Esophagus squamous epithelium (tissue), 5 donors: ENCODE measurements at regions not wholly inside any gene's neighbourhood (a gene's known extent, or its start where the extent isn't known, plus 50 kb on each side); places are given as distances from the start of the nearest gene placed in this dataset.
"Not testable (repeated sequence)": the region's sequence is repeated elsewhere in the genome, so short reads cannot be mapped to it uniquely, and the experiment has no call there.

Experiments
- DNase-seq: peaks from one replicate; lab custom pipeline; 2025; lab: John Stamatoyannopoulos, UW
- H3K27ac ChIP-seq, 4 donors: fragments of 200-600 bp; sonication (generic); one replicate each; pipeline ENCODE4 v1.5.1; 2016 to 2019; ENCODE audit warnings: mild to moderate bottlenecking in 1 of 4
- H3K27me3 ChIP-seq, 4 donors: fragments of 200-600 bp; sonication (generic); 1 replicate in 3 of 4; 2 replicates in 1 of 4; pipeline versions ENCODE4 v1.5.1 to v1.6.0; 2017 to 2021; ENCODE audit warnings: antibody characterized with exemption in 1 of 4
- H3K36me3 ChIP-seq, 3 donors: fragments of 200-600 bp; sonication (generic); one replicate each; pipeline ENCODE4 v1.5.1; 2016 to 2019
- H3K4me1 ChIP-seq, 3 donors: fragments of 200-600 bp; sonication (generic); one replicate each; pipeline ENCODE4 v1.5.1; 2017 to 2019
- H3K4me3 ChIP-seq, 4 donors: fragments of 200-600 bp; sonication (generic); 1 replicate in 3 of 4; 2 replicates in 1 of 4; pipeline ENCODE4 v1.5.1; 2016 to 2019; ENCODE audit warnings: mild to moderate bottlenecking in 2 of 4, moderate library complexity in 1 of 4
- H3K9me3 ChIP-seq, 3 donors: fragments of 200-600 bp; sonication (generic); one replicate each; pipeline ENCODE4 v1.5.1; 2016 to 2019
- POLR2A ChIP-seq, 4 donors: fragments of 450-650 bp; IDR thresholded peaks; one replicate each; pipeline ENCODE4 v1.6.1; 2017; ENCODE audit warnings: antibody characterized with exemption in 4 of 4, mild to moderate bottlenecking in 4 of 4, moderate library complexity in 3 of 4
- WGBS, 2 donors: methylation state at CpG; one replicate each; pipeline ENCODE4 v1.1.5; 2018; 5-methylcytosine and 5-hydroxymethylcytosine counted together
- intact Hi-C: fragments of 100-400 bp; cut with DNase I; formaldehyde crosslinking; loops from one replicate; pipeline ENCODE4 v1.15.0; 2022
- TF ChIP-seq, protein P1 (sequence below), 6 experiments: fragments of 450-650 bp in 4 of 6; fragments of 200-600 bp in 2 of 6; sonication (generic) in 2 of 6; IDR thresholded peaks; one replicate each; pipeline ENCODE4 v1.5.1; 2016 to 2019; ENCODE audit warnings: antibody characterized with exemption in 6 of 6, mild to moderate bottlenecking in 4 of 6, moderate library complexity in 4 of 6
- donor health status: DM: yes; HTN: yes; CAD: no.

DNA sequence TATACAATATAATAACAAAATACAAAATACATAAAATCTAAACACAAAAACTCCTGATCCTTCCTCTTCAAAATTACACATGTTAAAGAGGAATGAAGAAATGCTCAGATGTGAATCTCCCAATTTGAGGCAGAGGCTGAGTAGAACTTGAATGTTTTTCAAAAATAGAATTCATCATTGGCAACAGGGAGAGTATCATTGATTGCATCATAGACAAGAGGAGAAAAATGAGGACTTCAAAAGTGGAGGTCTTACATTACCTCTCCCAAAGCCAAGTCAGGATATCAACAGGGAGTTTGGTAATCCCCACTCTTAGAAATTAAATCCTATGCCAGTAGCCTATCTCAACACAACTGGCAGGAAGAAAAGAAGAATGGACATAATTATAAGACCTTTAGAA, 2023.9 kb upstream of the CELF4 start:
- Histone ChIP-seq H3K9me3 (no peaks in the 10 kb centered on the region), H3K36me3 (no peaks in the 10 kb centered on the region), H3K27me3 (no peaks in the 10 kb centered on the region), H3K27ac (no peak overlapping the region), H3K4me3 (no peak overlapping the region), H3K4me1 (peaks cover 0 to 2% (median 0%) of the 10 kb centered on the region in 3 donors)
- TF ChIP-seq, protein P1, sequence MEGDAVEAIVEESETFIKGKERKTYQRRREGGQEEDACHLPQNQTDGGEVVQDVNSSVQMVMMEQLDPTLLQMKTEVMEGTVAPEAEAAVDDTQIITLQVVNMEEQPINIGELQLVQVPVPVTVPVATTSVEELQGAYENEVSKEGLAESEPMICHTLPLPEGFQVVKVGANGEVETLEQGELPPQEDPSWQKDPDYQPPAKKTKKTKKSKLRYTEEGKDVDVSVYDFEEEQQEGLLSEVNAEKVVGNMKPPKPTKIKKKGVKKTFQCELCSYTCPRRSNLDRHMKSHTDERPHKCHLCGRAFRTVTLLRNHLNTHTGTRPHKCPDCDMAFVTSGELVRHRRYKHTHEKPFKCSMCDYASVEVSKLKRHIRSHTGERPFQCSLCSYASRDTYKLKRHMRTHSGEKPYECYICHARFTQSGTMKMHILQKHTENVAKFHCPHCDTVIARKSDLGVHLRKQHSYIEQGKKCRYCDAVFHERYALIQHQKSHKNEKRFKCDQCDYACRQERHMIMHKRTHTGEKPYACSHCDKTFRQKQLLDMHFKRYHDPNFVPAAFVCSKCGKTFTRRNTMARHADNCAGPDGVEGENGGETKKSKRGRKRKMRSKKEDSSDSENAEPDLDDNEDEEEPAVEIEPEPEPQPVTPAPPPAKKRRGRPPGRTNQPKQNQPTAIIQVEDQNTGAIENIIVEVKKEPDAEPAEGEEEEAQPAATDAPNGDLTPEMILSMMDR (IDR thresholded peaks at IDR 0.05), result no peak
- TF ChIP-seq POLR2A (IDR thresholded peaks at IDR 0.05), result no peak
- intact Hi-C loops, result no loop called here
- DNase-seq, result no peak

- no peaks in the 10 kb centered on the region for H3K36me3 ChIP-seq
- H3K27me3 ChIP-seq, result no peaks in the 10 kb centered on the region
- TF ChIP-seq, protein P1 (IDR thresholded peaks at IDR 0.05), result no peak
- TF ChIP-seq POLR2A (IDR thresholded peaks at IDR 0.05), result no peak
- H3K4me3 ChIP-seq, result no peak overlapping the region
- no peaks in the 10 kb centered on the region for H3K9me3 ChIP-seq
- 80 to 86% methylated on average over 1 of the region's 1 CpG for WGBS, 2 donors
- DNase-seq, result no peak
- no peak overlapping the region for H3K27ac ChIP-seq
- peaks cover 0 to 2% (median 0%) of the 10 kb centered on the region in 3 donors for H3K4me1 ChIP-seq
- intact Hi-C loops, result no loop called here
Measured at GRCh38 chr18:39587586-39587985, 2022.0 kb upstream of the CELF4 start.

- intact Hi-C loops, result no loop called here
- WGBS, 2 donors, result 65 to 80% methylated on average over 3 to 5 of the region's 5 CpGs
- no peaks in the 10 kb centered on the region for H3K36me3 ChIP-seq
Measured at GRCh38 chr18:39586741-39587140, 2021.1 kb upstream of the CELF4 start.

GRCh38 chr18:39574897-39575296, 2009.3 kb upstream of the CELF4 start:
- no peaks in the 10 kb centered on the region for H3K4me1 ChIP-seq
- H3K27ac ChIP-seq, result no peak overlapping the region
- H3K4me3 ChIP-seq, result no peak overlapping the region
- TF ChIP-seq, protein P1 (IDR thresholded peaks at IDR 0.05), result no peak
- TF ChIP-seq POLR2A (IDR thresholded peaks at IDR 0.05), result no peak
- DNase-seq, result no peak
- intact Hi-C loops, result no loop called here
- H3K27me3 ChIP-seq, result no peaks in the 10 kb centered on the region
- 61% methylated on average over 2 to 4 of the region's 4 CpGs for WGBS, 2 donors
- no peaks in the 10 kb centered on the region for H3K36me3 ChIP-seq
- no peaks in the 10 kb centered on the region for H3K9me3 ChIP-seq

More at GRCh38 chr18:39586741-39587140, 2021.1 kb upstream of the CELF4 start:
- H3K27ac ChIP-seq, result no peak overlapping the region
- no peak for DNase-seq
- H3K27me3 ChIP-seq, result no peaks in the 10 kb centered on the region
- H3K9me3 ChIP-seq, result no peaks in the 10 kb centered on the region
- H3K4me3 ChIP-seq, result no peak overlapping the region
- TF ChIP-seq POLR2A (IDR thresholded peaks at IDR 0.05), result no peak
- TF ChIP-seq, protein P1 (IDR thresholded peaks at IDR 0.05), result no peak
- peaks cover 0 to 2% (median 0%) of the 10 kb centered on the region in 3 donors for H3K4me1 ChIP-seq

DNA sequence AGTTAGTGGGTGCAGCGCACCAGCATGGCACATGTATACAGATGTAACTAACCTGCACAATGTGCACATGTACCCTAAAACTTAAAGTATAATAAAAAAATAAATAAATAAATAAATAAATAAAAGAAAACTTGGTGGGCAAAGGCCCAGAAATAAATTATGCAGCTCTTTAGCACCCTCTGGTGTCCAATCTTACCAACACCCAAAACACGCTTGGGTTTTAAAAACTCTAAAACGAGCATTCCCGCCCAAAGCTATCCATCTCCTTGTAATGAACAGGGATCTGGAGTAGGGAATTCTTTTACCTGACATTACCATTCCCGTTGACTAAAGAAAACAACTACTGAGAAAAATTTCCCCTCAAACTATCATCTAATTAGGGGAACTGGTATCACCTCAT, 2005.9 kb upstream of the CELF4 start:
- no peak overlapping the region for H3K4me3 ChIP-seq
- no peaks in the 10 kb centered on the region for H3K4me1 ChIP-seq
- DNase-seq, result no peak
- H3K27me3 ChIP-seq, result no peaks in the 10 kb centered on the region
- TF ChIP-seq, protein P1 (IDR thresholded peaks at IDR 0.05), result peak in 4 of 6 experiments; percentile 28 to 45 (median 36)
- no peak for TF ChIP-seq POLR2A (IDR thresholded peaks at IDR 0.05)
- intact Hi-C loops, result no loop called here
- H3K27ac ChIP-seq, result no peak overlapping the region
- no peaks in the 10 kb centered on the region for H3K36me3 ChIP-seq
- no peaks in the 10 kb centered on the region for H3K9me3 ChIP-seq
- 78 to 88% methylated on average over 5 of the region's 5 CpGs for WGBS, 2 donors

GRCh38 chr18:39565551-39566230, 2000.1 kb upstream of the CELF4 start:
- H3K4me3 ChIP-seq, H3K9me3 ChIP-seq, H3K36me3 ChIP-seq, DNase-seq, H3K27me3 ChIP-seq, H3K27ac ChIP-seq, H3K4me1 ChIP-seq, intact Hi-C loops: not testable (repeated sequence)
- 93 to 94% methylated on average over 13 to 19 of the region's 32 CpGs for WGBS, 2 donors
